ENCODE measurements at regions not wholly inside any gene's neighbourhood (a gene's known extent, or its start where the extent isn't known, plus 50 kb on each side); places are given as distances from the start of the nearest gene placed in this dataset.

DNA sequence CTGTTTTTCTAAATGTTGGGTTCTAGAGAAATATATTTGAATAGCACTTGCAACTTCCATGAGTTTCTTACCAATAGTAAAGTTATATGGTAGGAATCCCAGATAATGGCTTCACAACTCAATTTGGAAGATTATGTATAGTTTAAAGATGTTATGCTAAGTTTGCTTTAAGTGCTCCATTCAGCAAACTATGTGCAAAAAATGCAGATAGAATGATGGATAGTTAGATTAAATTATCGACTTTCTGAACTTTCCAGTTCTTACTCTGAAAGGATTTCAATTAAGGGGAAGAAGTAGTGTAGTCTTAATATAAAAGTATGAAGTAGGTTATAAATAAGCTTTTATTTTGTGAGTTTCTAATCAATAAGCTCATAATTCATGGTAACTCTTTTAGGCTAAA is 60.7 kb upstream of the NFKB1 start:
- H3K4me3 ChIP-seq (ENCODE audit: low read depth, low read length): no peak overlapping the region
- TF ChIP-seq, protein P1, sequence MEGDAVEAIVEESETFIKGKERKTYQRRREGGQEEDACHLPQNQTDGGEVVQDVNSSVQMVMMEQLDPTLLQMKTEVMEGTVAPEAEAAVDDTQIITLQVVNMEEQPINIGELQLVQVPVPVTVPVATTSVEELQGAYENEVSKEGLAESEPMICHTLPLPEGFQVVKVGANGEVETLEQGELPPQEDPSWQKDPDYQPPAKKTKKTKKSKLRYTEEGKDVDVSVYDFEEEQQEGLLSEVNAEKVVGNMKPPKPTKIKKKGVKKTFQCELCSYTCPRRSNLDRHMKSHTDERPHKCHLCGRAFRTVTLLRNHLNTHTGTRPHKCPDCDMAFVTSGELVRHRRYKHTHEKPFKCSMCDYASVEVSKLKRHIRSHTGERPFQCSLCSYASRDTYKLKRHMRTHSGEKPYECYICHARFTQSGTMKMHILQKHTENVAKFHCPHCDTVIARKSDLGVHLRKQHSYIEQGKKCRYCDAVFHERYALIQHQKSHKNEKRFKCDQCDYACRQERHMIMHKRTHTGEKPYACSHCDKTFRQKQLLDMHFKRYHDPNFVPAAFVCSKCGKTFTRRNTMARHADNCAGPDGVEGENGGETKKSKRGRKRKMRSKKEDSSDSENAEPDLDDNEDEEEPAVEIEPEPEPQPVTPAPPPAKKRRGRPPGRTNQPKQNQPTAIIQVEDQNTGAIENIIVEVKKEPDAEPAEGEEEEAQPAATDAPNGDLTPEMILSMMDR (IDR thresholded peaks at IDR 0.05; ENCODE audit: low read depth, low read length): no peak

DNA sequence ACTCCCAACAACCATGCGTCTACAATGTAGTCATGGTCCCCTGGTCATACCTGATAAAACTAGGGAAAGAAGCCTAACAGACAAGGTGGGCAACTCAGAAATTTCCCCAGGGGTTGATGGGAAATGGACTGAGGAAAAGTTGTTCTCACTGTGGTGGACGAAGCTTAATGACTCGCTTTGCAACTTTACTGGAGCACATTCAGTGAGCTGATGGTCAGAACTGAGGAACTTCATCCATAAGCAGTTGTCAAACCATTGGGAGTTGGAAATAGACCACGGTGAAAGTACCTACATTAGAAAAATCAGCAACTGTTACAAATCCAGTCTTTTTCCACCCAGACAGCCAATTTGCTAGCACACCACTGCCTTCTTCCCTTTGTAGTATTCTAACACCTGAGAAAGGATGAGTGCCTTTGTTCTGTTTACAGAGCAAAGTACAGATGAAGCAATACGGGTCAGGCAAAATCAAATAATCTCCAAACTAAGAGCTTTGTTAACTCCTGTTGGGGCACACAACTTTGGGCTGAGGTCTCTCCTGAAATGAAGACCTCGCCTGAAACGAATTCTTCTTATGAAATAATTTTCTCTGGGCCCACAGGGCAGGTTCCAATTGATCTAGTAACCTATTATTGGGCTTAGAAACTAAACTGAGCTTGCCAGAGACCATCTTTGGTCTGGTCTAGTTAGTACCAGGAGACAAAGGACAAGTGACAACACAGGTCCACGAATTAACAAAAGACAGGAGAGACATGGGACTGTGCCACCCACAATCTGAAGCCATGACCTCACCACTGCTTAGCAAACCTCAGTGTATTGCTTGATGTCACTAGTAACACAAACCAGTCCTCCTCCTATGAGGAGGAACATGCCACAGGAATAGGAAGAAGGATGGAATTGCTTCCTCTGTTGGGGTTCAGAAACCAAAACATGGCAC is 58.9 kb upstream of the NFKB1 start:
- H3K4me3 ChIP-seq (ENCODE audit: low read depth, low read length): no peak overlapping the region
- TF ChIP-seq, protein P1 (IDR thresholded peaks at IDR 0.05; ENCODE audit: low read depth, low read length): no peak

DNA sequence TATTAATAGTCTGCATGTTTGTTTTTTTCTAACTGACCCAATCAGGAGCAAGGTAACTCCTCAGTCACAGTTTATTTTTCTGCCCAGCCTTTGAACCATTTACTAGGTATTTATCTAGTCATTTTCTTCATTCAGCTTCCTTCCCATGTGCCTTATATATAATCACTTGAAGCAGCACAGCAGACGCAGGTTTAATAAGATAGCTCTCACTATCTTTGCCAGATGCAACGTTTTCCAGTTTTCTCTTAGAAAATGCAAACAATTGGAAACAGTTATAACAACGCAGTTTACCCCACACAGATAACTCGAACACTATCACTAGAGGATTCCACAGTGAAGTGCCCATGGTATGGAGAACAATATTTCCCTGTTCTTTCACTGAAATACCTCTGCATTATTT is 56.4 kb upstream of the NFKB1 start:
- H3K4me3 ChIP-seq (ENCODE audit: low read depth, low read length): no peak overlapping the region
- TF ChIP-seq, protein P1 (IDR thresholded peaks at IDR 0.05; ENCODE audit: low read depth, low read length): no peak

GRCh38 chr4:102445213-102445612 is 55.9 kb upstream of the NFKB1 start:
- no peak overlapping the region for H3K4me3 ChIP-seq (ENCODE audit: low read depth, low read length)
- TF ChIP-seq, protein P1 (IDR thresholded peaks at IDR 0.05; ENCODE audit: low read depth, low read length): no peak

- TF ChIP-seq, protein P1 (IDR thresholded peaks at IDR 0.05; ENCODE audit: low read depth, low read length): no peak
- H3K4me3 ChIP-seq (ENCODE audit: low read depth, low read length): no peak overlapping the region
Measured at GRCh38 chr4:102447413-102447812, 53.7 kb upstream of the NFKB1 start.

DNA sequence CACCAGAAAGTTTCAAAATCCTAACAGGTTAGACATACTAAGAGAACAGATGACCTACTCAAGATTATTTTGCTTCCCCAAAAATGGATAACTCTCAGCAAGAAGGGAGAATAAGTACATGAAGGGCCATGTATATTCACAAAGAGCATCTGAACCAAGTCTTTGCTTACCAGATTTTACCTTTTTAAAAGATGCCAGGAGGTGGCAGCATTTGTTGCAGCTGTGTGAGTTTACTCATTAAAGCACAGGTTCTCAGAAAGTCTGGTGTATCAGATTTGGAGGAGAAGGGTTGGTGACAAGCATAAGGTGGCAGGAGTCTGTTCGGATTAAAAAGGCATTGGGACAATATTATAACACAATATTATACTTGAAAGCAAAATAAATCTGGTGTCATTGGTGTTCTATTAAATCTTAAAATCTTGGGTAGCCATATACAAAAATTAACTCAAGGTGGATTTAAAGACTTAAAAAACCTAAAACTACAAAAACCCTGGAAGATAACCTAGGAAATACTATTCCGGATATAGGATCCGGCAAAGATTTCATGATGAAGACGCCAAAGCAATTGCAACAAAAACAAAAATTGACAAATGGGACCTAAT is 51.3 kb upstream of the NFKB1 start:
- H3K4me3 ChIP-seq (ENCODE audit: low read depth, low read length): no peak overlapping the region
- TF ChIP-seq, protein P1 (IDR thresholded peaks at IDR 0.05; ENCODE audit: low read depth, low read length): no peak

- TF ChIP-seq, protein P1 (IDR thresholded peaks at IDR 0.05; ENCODE audit: low read depth, low read length): no peak
- H3K4me3 ChIP-seq (ENCODE audit: low read depth, low read length): no peak overlapping the region
Measured at GRCh38 chr4:102451266-102451665, 49.9 kb upstream of the NFKB1 start.
